Endodermal cell (in vitro differentiated cells): ENCODE measurements at regions not wholly inside any gene's neighbourhood (a gene's known extent, or its start where the extent isn't known, plus 50 kb on each side); places are given as distances from the start of the nearest gene placed in this dataset.

ENCODE experiments used
- DNase-seq: peaks from one replicate; pipeline ENCODE4 v3.0.0-alpha.2; 2017
- H3K27ac ChIP-seq: 2 replicates; pipeline ENCODE4 v1.5.1; 2013; ENCODE audit warnings: mild to moderate bottlenecking, low read depth, low read length, moderate library complexity
- H3K27me3 ChIP-seq: 2 replicates; pipeline ENCODE4 v1.6.1; 2013; ENCODE audit warnings: mild to moderate bottlenecking, low read length, moderate library complexity; ENCODE audit not compliant: insufficient read depth, control insufficient read depth, poor library complexity, severe bottlenecking
- H3K36me3 ChIP-seq: 2 replicates; pipeline ENCODE4 v1.7.0; 2013; ENCODE audit warnings: mild to moderate bottlenecking, low read length, moderate library complexity; ENCODE audit not compliant: control insufficient read depth, insufficient read depth
- H3K4me1 ChIP-seq: one replicate; pipeline ENCODE4 v1.7.0; 2013; ENCODE audit warnings: low read length; ENCODE audit not compliant: control insufficient read depth, insufficient read depth
- H3K4me3 ChIP-seq: 2 replicates; pipeline ENCODE4 v1.5.1; 2013; ENCODE audit warnings: mild to moderate bottlenecking, low read length, moderate library complexity
- H3K9ac ChIP-seq: 2 replicates; pipeline ENCODE4 v1.6.1; 2013; ENCODE audit warnings: mild to moderate bottlenecking, low read length, moderate library complexity; ENCODE audit not compliant: poor library complexity, severe bottlenecking; ENCODE audit errors: extremely low read depth
- H3K9me3 ChIP-seq: 2 replicates; pipeline ENCODE4 v1.6.1; 2013; ENCODE audit warnings: mild to moderate bottlenecking, low read length, moderate library complexity; ENCODE audit not compliant: control insufficient read depth
- H3K27ac Mint-ChIP-seq: 2 replicates; pipeline ENCODE4 v1.8.0; 2020; ENCODE audit warnings: mixed read lengths
- H3K27me3 Mint-ChIP-seq: 2 replicates; pipeline ENCODE4 v1.8.0; 2021; ENCODE audit warnings: mild to moderate bottlenecking, mixed read lengths; ENCODE audit not compliant: insufficient read depth
- H3K36me3 Mint-ChIP-seq: 2 replicates; pipeline ENCODE4 v1.8.0; 2020; ENCODE audit warnings: low read depth, mixed read lengths
- H3K4me1 Mint-ChIP-seq: 2 replicates; pipeline ENCODE4 v1.8.0; 2020; ENCODE audit warnings: mixed read lengths
- H3K4me3 Mint-ChIP-seq: 2 replicates; pipeline ENCODE4 v1.8.0; 2020; ENCODE audit warnings: mild to moderate bottlenecking, moderate library complexity, mixed read lengths
- H3K9me3 Mint-ChIP-seq: 2 replicates; pipeline ENCODE4 v1.8.0; 2020; ENCODE audit warnings: mild to moderate bottlenecking, mixed read lengths
- CTCF ChIP-seq: fragments of 200-600 bp; sonication (generic); conservative IDR thresholded peaks from 2 replicates; pipeline ENCODE4 v1.5.0; 2021; ENCODE audit warnings: antibody characterized with exemption, mild to moderate bottlenecking
- WGBS, 2 experiments: methylation state at CpG; one replicate each; pipeline versions ENCODE4 v1.1.5 to v1.1.7; 2013; ENCODE audit warnings: missing lambda C conversion rate in 2 of 2, mixed read lengths in 1 of 2; ENCODE audit not compliant: insufficient coverage in 1 of 2, insufficient read length in 1 of 2; 5-methylcytosine and 5-hydroxymethylcytosine counted together

- H3K9ac ChIP-seq, result no peak overlapping the region
- no peak overlapping the region for H3K27ac ChIP-seq
- no peak overlapping the region for H3K27ac Mint-ChIP-seq
- no peaks in the 10 kb centered on the region for H3K27me3 ChIP-seq
- peaks cover 9% of the 10 kb centered on the region for H3K9me3 Mint-ChIP-seq
- no peaks in the 10 kb centered on the region for H3K36me3 ChIP-seq
- H3K4me3 Mint-ChIP-seq, result no peak overlapping the region
- no peak for DNase-seq
- no peaks in the 10 kb centered on the region for H3K27me3 Mint-ChIP-seq
- peaks cover 8% of the 10 kb centered on the region for H3K9me3 ChIP-seq
- no peak overlapping the region for H3K4me3 ChIP-seq
- H3K36me3 Mint-ChIP-seq, result peaks cover 7% of the 10 kb centered on the region
- no peak for TF ChIP-seq CTCF
- H3K4me1 Mint-ChIP-seq, result peaks cover 34% of the 10 kb centered on the region
- H3K4me1 ChIP-seq, result peaks cover 26% of the 10 kb centered on the region
These were observed 261.3 kb downstream of the COX7C start for GRCh38 chr5:86879086-86879485.

GRCh38 chr5:86880344-86880743, 262.6 kb downstream of the COX7C start:
- H3K27ac Mint-ChIP-seq, result peak overlapping the region; percentile 93
- H3K27me3 Mint-ChIP-seq, result no peaks in the 10 kb centered on the region
- Histone ChIP-seq H3K27ac (peak overlapping the region; percentile 6), H3K4me1 (peaks cover 26% of the 10 kb centered on the region), H3K27me3 (no peaks in the 10 kb centered on the region), H3K9me3 (no peaks in the 10 kb centered on the region), H3K4me3 (no peak overlapping the region), H3K9ac (no peak overlapping the region), H3K36me3 (no peaks in the 10 kb centered on the region)
- H3K4me3 Mint-ChIP-seq, result no peak overlapping the region
- H3K4me1 Mint-ChIP-seq, result peaks cover 38% of the 10 kb centered on the region
- peaks cover 3% of the 10 kb centered on the region for H3K36me3 Mint-ChIP-seq
- TF ChIP-seq CTCF, result no peak
- peaks cover 3% of the 10 kb centered on the region for H3K9me3 Mint-ChIP-seq
- no peak for DNase-seq
- 57 to 73% methylated on average over 4 of the region's 4 CpGs for WGBS, 2 experiments

- H3K4me1 Mint-ChIP-seq, result peaks cover 42% of the 10 kb centered on the region
- no peaks in the 10 kb centered on the region for H3K27me3 Mint-ChIP-seq
- Histone ChIP-seq H3K9me3 (no peaks in the 10 kb centered on the region), H3K4me3 (no peak overlapping the region), H3K4me1 (peaks cover 26% of the 10 kb centered on the region), H3K27me3 (no peaks in the 10 kb centered on the region), H3K27ac (no peak overlapping the region), H3K9ac (no peak overlapping the region), H3K36me3 (no peaks in the 10 kb centered on the region)
- peak overlapping the region; percentile 93 for H3K27ac Mint-ChIP-seq
- H3K4me3 Mint-ChIP-seq, result no peak overlapping the region
- DNase-seq, result peak; percentile 90
- H3K36me3 Mint-ChIP-seq, result peaks cover 3% of the 10 kb centered on the region
- TF ChIP-seq CTCF, result peak; percentile 98
- WGBS, 2 experiments, result 52 to 53% methylated on average over 3 of the region's 3 CpGs
- H3K9me3 Mint-ChIP-seq, result peaks cover 3% of the 10 kb centered on the region
These were observed 263.2 kb downstream of the COX7C start for GRCh38 chr5:86880785-86881492.
